Panc1 (cell line): ENCODE measurements at regions not wholly inside any gene's neighbourhood (a gene's known extent, or its start where the extent isn't known, plus 50 kb on each side); places are given as distances from the start of the nearest gene placed in this dataset.

ENCODE experiments used
- ATAC-seq: fragments of 200-7000 bp; cut with Tn5 transposase; 2 replicates; pipeline ENCODE4 v1.9.1; 2020; ENCODE audit warnings: mild to moderate bottlenecking, moderate library complexity
- BruUV-seq: library from RNA; stranded (reverse); fragments of 400-500 nt; replicated peaks from 2 replicates; lab custom pipeline; 2021; lab: Mats Ljungman, UMichigan
- CTCF ChIA-PET: fragments of 300-600 bp; sonication (Branson Sonifier 250); formaldehyde crosslinking; loops from one replicate; lab custom pipeline; 2022; ENCODE audit warnings: antibody characterized with exemption; lab: Charles Lee
- POLR2A ChIA-PET: fragments of 300-600 bp; sonication (Branson Sonifier 250); formaldehyde crosslinking; loops from one replicate; lab custom pipeline; 2022; ENCODE audit warnings: antibody characterized with exemption; lab: Charles Lee
- DNase-seq: peaks from one replicate; pipeline ENCODE4 v3.0.0-alpha.2; 2010; ENCODE audit warnings: low read depth, low spot score
- H3K27ac ChIP-seq: 2 replicates; pipeline ENCODE4 v1.5.1; 2011; ENCODE audit warnings: mild to moderate bottlenecking, low read length, inconsistent platforms
- H3K27me3 ChIP-seq: fragments of 200-500 bp; sonication (Bioruptor generic); 2 replicates; pipeline ENCODE4 v1.6.0; 2014; ENCODE audit warnings: low read length, inconsistent platforms; ENCODE audit not compliant: control insufficient read depth, insufficient read depth
- H3K36me3 ChIP-seq: fragments of 200-500 bp; sonication (Bioruptor generic); 2 replicates; pipeline ENCODE4 v1.5.1; 2014; ENCODE audit warnings: inconsistent platforms, mild to moderate bottlenecking, low read length, moderate library complexity; ENCODE audit not compliant: control insufficient read depth, insufficient read depth
- H3K4me1 ChIP-seq: 2 replicates; pipeline ENCODE4 v1.5.1; 2011; ENCODE audit warnings: inconsistent platforms, mild to moderate bottlenecking, low read length, moderate library complexity; ENCODE audit not compliant: control insufficient read depth, insufficient read depth
- H3K4me3 ChIP-seq, 2 experiments: 2 replicates each; pipeline ENCODE4 v1.5.1; 2011 to 2012; ENCODE audit warnings: low read depth in 2 of 2, low read length in 2 of 2, mild to moderate bottlenecking in 2 of 2, inconsistent platforms in 1 of 2, moderate library complexity in 1 of 2
- H3K9me3 ChIP-seq: fragments of 200-500 bp; sonication (Bioruptor generic); 2 replicates; pipeline ENCODE4 v1.5.1; 2014; ENCODE audit warnings: low read depth, mild to moderate bottlenecking, inconsistent platforms, low read length, moderate library complexity; ENCODE audit not compliant: control insufficient read depth, insufficient read depth
- CTCF ChIP-seq: fragments of 450-650 bp; IDR thresholded peaks from 2 replicates; pipeline ENCODE4 v1.5.1; 2017; ENCODE audit warnings: mild to moderate bottlenecking
- POLR2AphosphoS5 ChIP-seq: IDR thresholded peaks from 2 replicates; pipeline ENCODE4 v1.6.1; 2012; ENCODE audit warnings: mild to moderate bottlenecking, low read depth, low read length, moderate library complexity
- REST ChIP-seq, 2 experiments: IDR thresholded peaks; 2 replicates each; pipeline ENCODE4 v1.6.1; 2011 to 2012; ENCODE audit warnings: low read depth in 2 of 2, control low read depth in 1 of 2, low read length in 1 of 2, mild to moderate bottlenecking in 1 of 2, moderate library complexity in 1 of 2; ENCODE audit not compliant: insufficient read depth in 1 of 2
- SIN3A ChIP-seq: IDR thresholded peaks from 2 replicates; pipeline ENCODE4 v1.6.1; 2012; ENCODE audit warnings: low read depth, mild to moderate bottlenecking, low read length, moderate library complexity, borderline replicate concordance; ENCODE audit not compliant: insufficient read depth
- TCF7L2 ChIP-seq: IDR thresholded peaks from 2 replicates; pipeline ENCODE4 v1.6.1; 2011; ENCODE audit warnings: mild to moderate bottlenecking, low read depth, low read length, inconsistent platforms
- in situ Hi-C: cut with HindIII; loops from 2 replicates; pipeline ENCODE4 v1.10.0; 2016; ENCODE audit warnings: low sequenced_read_pairs, low pct_unique_long_range_greater_than_20kb
- intact Hi-C: fragments of 100-400 bp; cut with micrococcal nuclease; formaldehyde crosslinking; loops from one replicate; pipeline ENCODE4 v1.10.0; 2022; ENCODE audit not compliant: unreplicated experiment

GRCh38 chr2:128662051-128662471 lies 343.4 kb upstream of the HS6ST1 start:
- no TSS peak for BruUV-seq
- no peaks in the 10 kb centered on the region; the same call in 1 of the 2 replicates for H3K4me1 ChIP-seq
- in situ Hi-C loops: no loop called here

GRCh38 chr2:128663371-128664050 lies 344.8 kb upstream of the HS6ST1 start:
- ChIA-PET CTCF (no interaction called here), POLR2A (no interaction called here)
- TF ChIP-seq REST (IDR thresholded peaks at IDR 0.05; ENCODE audit: insufficient read depth in 1 of 2, low read depth in 2 of 2, low read length in 1 of 2) (no peak), TCF7L2 (no peak), CTCF (no peak), SIN3A (no peak), POLR2AphosphoS5 (no peak)
- Histone ChIP-seq H3K4me3 (no peak overlapping the region), H3K9me3 (no peaks in the 10 kb centered on the region), H3K36me3 (no peaks in the 10 kb centered on the region), H3K27ac (no peak overlapping the region), H3K27me3 (peaks cover 9% of the 10 kb centered on the region), H3K4me1 (no peaks in the 10 kb centered on the region; the same call in 1 of the 2 replicates)
- DNase-seq: no peak
- intact Hi-C loops (no loop called here), in situ Hi-C loops (no loop called here)
- ATAC-seq: no peak
- BruUV-seq: no TSS peak

More at GRCh38 chr2:128662051-128662471, 343.4 kb upstream of the HS6ST1 start:
- Histone ChIP-seq H3K4me3 (no peak overlapping the region), H3K36me3 (no peaks in the 10 kb centered on the region), H3K27me3 (peaks cover 14% of the 10 kb centered on the region), H3K27ac (no peak overlapping the region), H3K9me3 (no peaks in the 10 kb centered on the region)
- DNase-seq: no peak
- intact Hi-C loops: no loop called here
- ATAC-seq: no peak
- ChIA-PET CTCF (no interaction called here), POLR2A (no interaction called here)
- TF ChIP-seq POLR2AphosphoS5 (no peak), SIN3A (no peak), CTCF (no peak), TCF7L2 (no peak), REST (IDR thresholded peaks at IDR 0.05; ENCODE audit: insufficient read depth in 1 of 2, low read depth in 2 of 2, low read length in 1 of 2) (no peak)
